ENCODE measurements at regions not wholly inside any gene's neighbourhood (a gene's known extent, or its start where the extent isn't known, plus 50 kb on each side); places are given as distances from the start of the nearest gene placed in this dataset.
"Not testable (repeated sequence)": the region's sequence is repeated elsewhere in the genome, so short reads cannot be mapped to it uniquely, and the experiment has no call there.

DNA sequence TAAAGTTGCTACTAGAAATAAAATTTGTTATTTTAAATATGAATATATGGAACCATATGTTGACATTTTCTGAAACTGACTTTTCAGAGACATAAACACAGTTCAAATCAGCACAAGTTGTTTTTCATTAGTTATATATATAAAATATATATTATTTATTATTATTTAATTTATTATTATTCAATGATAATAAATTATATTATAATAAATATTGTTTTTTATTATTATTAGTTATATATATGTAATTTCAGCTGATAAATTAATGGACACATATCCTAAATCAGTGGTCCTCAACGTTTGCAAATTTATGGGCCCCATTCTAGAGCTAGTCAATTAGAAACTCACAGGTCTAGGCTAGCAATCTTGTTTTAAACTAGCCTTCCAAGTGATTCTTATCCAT, 809.3 kb downstream of the C4orf33 start:
- no peak for DNase-seq

DNA sequence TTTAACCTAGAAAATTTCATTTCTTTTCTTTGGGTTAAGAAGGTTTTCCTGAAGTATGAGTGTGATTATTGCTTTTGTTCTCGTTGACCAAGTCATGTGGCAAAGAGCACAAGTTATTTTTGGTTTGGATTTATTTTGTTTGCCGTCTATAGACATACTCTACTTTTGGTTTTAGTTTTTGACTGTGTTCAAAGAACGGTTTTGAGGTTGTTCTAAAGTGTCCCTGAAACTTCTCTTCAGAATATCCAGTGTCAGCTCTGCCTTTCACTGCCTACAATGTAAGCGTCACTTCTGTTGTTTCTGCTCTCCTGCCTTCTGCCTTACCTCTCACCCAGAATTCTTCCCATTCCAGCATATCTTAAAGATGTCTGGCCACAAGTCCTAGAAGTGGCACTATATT, 812.2 kb downstream of the C4orf33 start:
- DNase-seq: no peak

DNA sequence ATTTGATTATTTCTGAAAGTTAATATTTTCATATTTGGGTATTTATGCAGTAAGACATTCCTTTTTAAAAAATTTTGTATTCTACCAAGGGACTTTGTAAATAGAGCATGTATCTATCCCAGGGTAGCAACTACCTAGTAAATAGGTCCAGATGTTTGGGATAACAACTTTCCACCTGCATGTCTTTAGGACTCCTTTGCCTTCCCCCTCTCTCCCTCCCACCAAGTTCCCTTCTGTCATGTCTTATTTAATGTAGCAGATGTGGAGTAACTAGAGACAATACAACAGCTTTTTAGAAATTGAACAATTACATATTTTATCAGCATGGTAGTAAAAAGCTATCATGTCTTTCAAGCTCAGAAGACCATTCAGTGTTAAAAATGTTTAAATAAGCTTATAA, 821.0 kb downstream of the C4orf33 start:
- DNase-seq: no peak

DNA sequence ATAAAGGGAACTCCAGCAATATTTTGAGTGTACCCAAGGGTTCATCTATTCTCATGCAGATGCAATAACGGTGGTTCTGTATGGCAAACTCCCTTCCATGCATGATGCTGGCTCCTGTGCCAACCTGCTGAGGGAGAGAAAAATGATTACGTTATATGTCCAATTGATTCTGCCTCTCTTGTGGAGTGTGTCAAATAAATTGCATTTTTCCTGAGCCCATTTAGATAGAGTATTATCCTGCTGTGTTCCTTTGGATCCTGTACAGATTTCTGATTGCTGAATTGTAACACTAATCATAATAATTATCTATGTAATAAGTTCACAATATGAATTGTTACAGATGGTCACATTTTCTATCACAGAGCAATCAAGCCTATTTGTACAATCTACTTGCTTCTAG, 821.7 kb downstream of the C4orf33 start:
- DNase-seq: peak; percentile 52 to 79

DNA sequence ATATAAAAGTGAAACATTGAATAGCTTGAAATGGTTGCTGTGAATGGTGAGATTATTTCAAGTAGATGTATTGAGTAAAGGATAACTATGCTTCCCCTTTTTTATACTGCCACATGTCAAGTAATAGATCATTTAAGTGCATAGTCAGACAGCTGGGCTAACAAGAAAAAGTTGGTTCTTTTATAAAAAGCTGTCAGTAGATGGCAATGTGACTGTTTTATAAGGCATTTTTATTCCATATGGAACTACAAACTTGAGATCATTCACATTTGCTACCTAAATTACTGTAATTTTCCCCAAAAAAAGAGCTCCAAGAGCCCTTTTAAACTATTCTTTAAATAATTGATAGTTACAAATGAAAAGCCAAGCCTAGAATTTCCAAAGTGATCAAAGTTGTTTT, 831.0 kb downstream of the C4orf33 start:
- peak in 1 of 2 experiments; percentile 16 for DNase-seq

DNA sequence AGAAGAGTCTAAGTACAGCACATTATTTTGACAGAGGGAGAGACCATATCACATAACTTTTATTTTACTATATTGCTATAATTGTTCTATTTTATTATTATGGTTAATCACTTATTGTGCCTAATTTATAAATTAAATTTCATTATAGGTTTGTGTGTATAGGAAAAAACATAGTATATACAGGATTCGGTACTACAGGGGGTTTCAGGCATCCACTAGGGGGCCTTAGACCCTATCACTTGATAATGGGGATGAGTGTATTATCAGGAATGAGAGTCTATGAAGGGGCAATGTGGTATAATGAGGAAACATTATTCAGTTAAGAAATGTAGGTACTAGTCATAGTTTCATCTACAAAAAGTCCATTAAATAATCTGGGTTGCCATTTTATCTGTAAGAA, 833.1 kb downstream of the C4orf33 start:
- peak in 1 of 2 experiments; percentile 13 for DNase-seq

DNA sequence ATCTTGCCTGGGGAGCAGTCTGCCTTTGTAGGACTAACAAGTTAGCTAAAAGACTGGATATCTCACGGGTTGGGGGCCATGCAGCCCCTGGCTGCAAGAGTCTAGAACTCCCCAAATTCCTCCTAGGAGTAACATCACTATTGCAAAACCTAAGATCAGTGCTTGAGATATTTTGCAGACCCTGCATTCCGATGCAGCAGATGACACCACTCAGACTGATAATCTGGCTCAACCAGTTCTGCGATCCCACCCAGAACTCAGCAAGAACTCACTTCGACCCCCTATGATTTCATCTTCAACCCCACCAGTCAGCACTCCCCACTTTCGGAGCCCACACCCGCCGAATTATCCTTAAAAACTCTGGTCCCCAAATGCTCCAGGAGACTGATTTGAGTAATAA, 834.0 kb downstream of the C4orf33 start:
- DNase-seq: no peak

DNA sequence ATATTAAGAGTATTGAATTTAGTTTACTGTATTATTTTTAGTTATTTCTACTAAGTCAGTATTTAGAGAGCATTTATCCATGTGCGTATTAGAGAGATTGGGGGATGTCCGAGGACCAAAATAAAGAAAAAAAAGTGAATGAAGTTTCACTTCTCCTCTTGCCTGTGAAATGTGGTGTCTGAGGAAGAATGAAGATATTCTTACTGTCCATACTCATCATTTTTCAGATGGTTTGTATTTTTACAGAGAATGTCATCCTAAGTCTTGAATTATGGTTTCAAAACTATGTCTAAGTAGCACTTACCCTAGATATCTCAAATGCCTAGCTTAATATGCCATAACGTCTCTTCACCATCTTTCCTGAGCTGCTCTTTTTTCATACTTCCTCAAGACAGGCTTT, 854.3 kb downstream of the C4orf33 start:
- no peak for DNase-seq

DNA sequence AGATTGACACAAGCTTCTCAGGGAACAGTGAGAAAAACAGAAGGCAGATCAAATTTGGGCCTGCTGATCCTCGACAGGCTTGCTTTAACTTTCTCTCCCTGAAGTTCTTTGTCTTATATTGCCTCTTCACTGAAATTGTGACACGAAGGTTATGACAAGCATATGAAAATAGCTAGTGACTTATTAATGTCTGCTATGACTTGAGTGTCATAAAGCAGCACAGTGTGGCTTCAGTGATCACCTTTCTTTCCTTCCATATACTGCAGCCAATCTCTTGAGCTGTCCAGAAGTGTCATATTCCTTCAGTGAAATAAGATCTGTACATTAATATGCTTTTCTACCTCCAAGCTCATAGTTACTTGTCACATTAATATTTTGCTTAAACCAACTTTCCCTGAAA, 870.2 kb downstream of the C4orf33 start:
- no peak for DNase-seq

DNA sequence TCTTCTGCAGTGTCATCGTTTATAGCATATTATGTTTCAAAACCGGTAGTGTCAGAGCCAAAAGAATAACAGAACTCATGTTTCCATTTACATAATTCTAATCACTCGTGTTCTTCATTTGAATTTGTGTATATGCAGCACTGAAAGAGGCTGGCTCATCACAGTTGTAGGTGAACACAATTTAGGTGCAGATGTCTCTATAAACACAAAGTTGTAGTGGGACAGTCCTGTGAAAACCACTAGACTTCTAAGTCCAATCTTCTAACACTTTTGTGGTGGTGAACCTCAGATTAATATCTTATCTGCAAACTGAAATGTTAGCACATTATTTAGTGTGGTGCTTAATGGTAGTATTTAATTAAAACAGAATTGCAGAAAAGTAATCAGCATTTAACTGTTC, 872.4 kb downstream of the C4orf33 start:
- no peak for DNase-seq

DNA sequence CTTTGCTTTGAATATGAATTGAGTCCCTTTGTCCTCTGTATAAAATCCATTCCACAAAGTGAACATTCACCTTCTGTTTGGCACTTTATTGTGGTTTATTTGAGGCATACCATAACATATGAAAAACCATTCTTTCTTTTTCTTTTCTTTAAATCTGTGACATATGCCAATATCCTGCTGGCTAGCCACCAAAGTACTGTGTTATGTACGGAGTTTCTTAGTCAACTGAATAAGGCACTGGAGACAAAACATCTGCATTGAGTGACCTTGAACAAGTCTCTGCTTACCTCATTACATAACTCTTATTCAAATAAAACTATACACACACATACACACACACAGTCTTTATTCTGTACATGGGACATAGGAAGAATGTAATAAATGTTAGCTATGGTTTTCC, 872.8 kb downstream of the C4orf33 start:
- no peak for DNase-seq

DNA sequence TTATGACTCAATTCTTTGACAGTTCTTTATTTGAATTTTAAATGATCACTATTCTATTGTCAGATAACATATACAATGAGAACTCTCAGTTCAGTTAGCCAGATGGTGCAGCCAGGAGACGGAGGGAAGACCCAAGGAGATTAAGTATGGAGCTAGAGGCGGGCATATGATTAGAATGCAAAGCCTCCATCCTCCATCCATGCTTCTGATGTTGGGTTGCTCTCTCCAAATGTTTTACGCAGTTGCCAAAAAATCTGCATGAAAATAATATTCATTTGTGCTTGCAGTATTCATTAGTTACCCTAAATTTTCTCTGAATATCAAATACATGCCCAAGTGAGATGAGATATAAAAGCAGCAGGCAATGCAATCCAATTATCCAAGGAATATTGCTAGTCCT, 874.8 kb downstream of the C4orf33 start:
- no peak for DNase-seq

DNA sequence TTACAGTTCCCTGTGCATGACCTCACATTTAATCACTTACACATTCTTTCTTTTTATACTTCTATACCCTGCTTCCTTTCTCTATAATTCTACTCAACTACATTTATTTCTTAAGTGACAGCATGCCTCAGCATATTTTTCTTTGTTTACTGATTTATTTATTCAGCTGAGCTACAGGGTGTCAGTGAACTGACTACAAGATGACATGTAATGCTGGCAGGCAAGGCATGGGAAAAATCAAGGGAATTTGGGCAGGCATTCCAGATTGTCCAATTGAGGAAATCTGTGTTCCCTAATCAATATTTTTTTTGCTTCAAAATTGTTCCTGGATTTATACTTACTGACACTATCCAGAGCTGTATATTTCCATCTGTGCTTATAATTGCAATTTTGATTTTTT, 875.5 kb downstream of the C4orf33 start:
- DNase-seq: no peak

DNA sequence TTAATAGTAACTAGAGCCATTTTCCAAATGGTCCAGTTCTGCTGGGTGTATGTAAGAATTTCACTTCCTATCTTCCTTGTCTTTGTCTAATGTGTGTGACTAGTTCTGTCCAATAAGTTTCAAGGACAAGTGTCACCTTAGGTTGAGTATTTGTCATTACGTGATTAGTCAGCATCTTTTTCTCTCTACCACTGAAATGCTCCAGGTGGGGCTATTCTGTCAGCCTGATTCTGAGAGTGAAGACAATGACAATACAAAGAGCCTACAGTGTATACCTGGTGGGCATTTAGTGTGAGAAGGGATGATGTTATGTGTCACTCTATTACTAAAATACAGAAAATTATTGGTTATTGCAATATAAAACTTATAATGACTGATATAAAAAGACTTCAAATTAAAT, 876.3 kb downstream of the C4orf33 start:
- DNase-seq: peak in 1 of 2 experiments; percentile 2

DNA sequence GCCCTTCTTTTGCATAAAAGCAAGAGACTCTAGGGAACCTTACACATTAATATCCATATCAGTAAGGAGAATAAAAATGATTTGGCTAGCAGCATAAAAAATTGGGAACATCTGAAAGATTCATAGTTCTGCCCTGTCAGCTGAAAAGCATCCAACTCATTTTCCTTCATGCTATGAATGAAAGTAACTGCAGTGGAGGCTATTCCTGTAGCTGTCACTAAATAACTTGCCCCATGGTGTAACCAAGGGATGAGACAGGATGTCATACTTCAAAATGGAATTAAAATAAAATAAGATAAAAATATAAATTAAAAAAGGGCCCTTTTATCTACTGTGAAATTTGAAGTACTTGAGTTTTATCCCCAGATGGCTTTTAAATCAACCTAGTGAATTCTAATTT, 878.8 kb downstream of the C4orf33 start:
- no peak for DNase-seq

DNA sequence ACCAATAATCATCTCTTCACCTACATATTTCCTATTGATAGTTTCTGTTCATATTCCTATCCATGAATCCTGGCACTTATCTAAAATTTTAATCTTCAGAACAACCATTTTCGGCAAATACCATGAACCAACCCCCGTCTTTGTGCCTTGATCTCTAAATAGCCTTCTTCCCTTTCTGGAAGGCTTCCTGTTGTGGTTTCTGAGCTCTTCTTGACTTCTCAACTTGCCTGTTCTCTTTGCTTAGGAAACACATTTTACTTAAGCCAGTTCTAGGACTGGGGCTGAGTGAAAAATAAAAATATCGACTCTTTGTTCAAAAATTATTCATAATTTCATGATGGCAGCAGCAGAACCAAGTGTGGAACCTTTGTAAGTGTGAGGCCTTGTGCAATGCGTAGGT, 882.4 kb downstream of the C4orf33 start:
- no peak for DNase-seq

DNA sequence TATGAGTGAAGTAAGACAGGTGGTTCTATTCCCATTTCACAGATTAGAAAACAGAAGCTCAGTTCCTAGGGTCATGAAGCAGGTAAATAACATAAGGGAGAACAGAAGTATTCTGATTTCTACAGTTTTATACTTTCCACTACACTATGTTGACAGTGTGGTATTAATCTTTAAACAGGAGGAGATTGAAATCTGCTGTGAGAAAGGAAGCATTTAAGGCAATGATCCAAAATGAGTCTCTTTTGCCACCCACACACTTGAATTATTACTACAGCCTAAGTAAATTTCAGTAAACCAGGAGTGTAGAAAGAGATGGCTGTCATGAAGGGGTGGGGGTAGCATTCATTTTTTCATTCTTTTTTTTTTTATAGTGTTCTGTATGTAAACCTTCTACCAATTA, 893.0 kb downstream of the C4orf33 start:
- no peak for DNase-seq

DNA sequence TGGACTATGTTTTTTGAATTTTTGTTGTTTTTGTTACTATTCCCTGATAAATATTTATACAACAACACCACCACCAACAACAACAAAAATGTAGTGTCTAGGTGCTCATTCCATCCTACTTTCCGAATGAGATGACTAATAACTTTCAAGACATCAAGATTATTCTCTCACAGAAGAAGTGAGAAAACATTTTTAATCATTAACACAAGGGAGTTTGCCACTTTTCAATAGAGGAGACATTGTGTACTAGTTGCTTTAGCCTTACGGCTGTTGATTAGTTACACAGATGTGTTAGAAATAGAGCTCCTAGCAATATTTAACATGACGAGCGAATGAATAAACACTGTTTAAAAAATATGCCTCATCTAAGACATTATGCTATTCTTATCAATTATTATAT, 898.8 kb downstream of the C4orf33 start:
- DNase-seq: no peak

DNA sequence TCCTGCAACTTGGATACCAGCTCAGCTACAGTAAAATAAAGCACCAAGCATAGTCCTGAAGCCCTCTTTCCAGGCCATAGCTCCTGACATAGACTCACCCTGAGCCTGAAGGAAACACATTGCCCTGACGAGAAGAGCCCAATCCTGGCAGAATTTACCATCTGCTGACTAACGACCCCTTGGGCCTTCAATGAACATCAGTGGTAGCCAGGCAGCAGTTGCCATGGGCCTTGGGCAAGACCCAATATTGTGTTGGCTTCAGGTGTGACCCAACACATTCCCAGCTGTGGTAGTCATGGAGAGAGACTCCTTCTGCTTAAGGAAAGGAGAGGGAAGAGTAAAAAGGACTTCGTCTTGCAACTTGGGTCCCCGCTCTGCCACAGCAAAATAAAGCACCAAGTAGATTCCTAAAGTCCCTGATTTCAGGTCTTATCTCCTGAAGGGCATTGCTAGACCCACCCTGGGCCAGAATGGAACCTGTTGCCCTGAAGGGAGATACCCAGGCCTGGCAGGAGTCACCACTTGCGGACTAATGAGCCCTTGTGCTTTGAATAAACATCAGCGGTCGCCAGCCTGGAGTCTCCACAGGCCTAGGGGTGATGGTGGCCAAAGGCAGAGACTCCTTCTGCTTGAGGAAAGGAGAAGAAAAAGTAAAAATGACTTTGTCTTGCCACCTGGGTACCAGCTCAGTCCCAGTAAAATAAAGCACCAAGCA, 902.6 kb downstream of the C4orf33 start:
- no peak for DNase-seq

DNA sequence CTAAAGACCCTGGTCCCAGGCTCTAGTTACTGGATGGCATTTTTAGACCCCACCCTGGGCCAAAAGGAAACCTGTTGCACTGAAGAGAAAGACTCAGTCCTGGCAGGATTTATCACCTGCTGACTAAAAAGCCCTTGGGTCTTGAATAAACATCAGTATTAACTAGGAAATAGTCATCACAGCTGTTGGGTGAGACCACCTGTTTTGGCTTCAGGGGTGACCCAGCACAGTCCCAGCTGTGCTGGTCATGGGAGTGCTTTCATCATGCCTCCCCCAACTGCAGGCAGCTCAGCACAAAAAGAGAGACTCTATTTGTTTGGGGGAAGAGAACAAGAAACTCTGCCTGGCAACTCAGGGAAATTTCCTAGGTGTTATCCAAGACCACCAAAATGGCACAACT, 903.2 kb downstream of the C4orf33 start:
- DNase-seq: no peak

DNA sequence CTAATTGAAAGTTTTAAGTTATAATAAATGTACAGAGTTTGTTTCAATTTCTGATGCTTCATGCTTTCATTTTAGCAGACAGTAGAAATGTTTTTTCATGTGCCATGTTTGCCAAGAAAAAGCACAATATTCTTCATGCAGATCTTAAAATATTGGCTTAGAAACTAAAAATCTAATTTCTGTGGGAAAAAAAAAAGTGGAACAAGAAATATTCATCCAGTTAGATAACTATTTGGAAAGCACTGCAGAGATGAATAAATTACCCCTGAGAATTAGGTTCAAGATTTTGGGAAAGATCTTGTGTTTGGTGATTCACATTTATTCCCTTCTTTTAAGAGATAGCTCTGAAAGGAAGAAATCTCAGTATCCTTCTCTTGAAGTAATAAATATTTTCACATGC, 912.5 kb downstream of the C4orf33 start:
- no peak for DNase-seq

DNA sequence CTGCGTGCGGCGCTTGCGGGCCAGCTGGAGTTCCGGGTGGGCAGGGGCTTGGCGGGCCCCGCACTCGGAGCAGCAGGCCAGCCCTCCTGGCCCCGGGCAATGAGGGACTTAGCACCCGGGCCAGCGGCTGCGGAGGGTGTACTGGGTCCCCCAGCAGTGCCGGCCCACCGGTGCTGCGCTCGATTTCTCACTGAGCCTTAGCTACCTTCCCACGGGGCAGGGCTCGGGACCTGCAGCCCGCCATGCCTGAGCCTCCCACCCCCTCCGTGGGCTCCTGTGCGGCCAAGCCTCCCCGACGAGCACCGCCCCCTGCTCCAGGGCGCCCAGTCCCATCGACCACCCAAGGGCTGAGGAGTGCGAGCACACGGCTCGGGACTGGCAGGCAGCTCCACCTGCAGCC, 916.9 kb downstream of the C4orf33 start:
- not testable (repeated sequence) for DNase-seq

DNA sequence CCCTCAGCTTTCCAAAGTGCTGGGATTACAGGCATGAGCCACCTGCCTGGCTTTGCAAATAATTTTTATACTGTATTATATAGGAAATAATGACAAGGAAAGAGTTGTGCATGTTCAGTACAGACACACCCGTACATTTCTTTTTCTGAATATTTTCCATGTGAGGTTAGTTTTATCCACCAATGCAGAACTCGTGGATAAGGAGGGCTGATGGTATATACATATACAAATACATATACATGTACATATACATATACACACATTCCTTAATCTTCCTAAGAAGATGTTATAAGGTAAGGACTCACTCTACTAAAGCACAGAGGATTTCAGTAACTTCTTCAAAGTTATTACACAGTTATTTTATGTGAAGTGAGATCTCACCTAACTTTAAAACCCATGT, 925.8 kb downstream of the C4orf33 start:
- DNase-seq: no peak

DNA sequence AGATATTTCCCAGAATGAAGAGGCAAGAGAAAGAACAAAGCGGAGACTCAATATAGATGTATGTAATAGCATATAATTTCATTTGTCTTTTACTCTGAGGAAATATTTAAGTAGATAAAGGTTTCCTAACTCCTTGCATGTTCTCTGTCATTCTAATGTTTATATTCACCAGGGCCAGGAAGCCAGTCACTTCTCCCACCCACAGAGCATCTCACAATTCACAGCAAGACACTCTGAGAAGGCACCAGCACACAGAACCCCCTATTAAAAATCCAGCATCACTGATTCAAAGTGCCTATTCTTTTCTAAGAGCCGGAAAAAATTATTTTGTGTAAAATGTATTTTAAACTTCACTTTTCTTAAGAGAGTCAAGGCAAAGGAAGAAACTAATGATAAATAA, 927.1 kb downstream of the C4orf33 start:
- no peak for DNase-seq

DNA sequence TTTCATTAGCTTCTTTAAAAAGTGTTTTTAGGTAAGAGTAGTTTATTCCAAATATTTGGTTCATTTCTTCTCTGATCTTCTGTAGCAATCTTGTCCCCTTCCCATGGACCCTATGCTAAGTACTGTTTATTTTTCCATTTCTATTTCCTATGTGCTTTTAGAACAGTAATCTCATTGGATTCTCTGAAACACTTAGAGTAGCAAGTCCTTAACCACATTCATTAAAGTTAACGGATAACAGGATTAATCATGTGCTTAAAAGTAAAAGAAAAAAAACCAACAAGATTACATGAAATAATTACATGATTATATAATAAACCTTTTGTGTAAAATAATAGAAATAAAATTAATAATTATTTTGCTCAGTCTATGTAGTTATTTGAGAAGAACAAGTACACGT, 929.7 kb downstream of the C4orf33 start:
- no peak for DNase-seq

DNA sequence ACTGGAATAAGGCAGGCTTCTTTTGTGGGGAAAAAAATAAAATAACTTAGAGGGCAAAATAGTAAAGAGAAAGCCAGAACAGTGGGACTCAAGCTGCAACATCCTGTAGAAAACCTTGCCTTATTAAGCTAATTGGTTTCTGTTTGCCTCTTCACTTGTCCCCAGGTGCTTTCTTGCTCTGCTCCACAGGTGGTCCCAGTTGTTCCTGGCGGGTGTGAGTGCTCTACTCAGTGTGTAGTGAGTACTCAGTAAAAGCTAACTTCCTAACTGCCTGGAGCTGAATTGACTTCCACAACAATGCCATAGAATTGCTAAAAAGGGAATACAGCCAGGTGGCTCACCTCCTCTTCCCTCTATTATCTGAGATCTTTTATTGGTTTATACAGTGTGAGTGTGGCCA, 930.2 kb downstream of the C4orf33 start:
- DNase-seq: peak; percentile 86 to 96
